ENCODE measurements at regions not wholly inside any gene's neighbourhood (a gene's known extent, or its start where the extent isn't known, plus 50 kb on each side); places are given as distances from the start of the nearest gene placed in this dataset.
A peak's percentile ranks its signal among the peaks of the same experiment; 100 is the strongest.

GRCh38 chr14:98761993-98762392 lies 510.0 kb downstream of the BCL11B start:
- no peak overlapping the region for H3K4me3 ChIP-seq (ENCODE audit: low read depth, low read length)
- TF ChIP-seq POLR2A (IDR thresholded peaks at IDR 0.05; ENCODE audit: extremely low read depth, insufficient read length) (no peak), MAX (IDR thresholded peaks at IDR 0.05; ENCODE audit: low read depth, low read length) (no peak)
- DNase-seq (ENCODE audit: low read depth) = no peak

GRCh38 chr14:98766818-98767217 lies 505.2 kb downstream of the BCL11B start:
- peak; percentile 56 for DNase-seq (ENCODE audit: low read depth)
- TF ChIP-seq POLR2A (IDR thresholded peaks at IDR 0.05; ENCODE audit: extremely low read depth, insufficient read length) (no peak), MYC (IDR thresholded peaks at IDR 0.05; ENCODE audit: low read depth, low read length) (no peak), CTCF (IDR thresholded peaks at IDR 0.05; ENCODE audit: low read depth, low read length) (no peak)
- no peak overlapping the region for H3K4me3 ChIP-seq (ENCODE audit: low read depth, low read length)

GRCh38 chr14:98769326-98769725 lies 502.7 kb downstream of the BCL11B start:
- peak; percentile 42 for DNase-seq (ENCODE audit: low read depth)
- TF ChIP-seq POLR2A (IDR thresholded peaks at IDR 0.05; ENCODE audit: extremely low read depth, insufficient read length) = no peak
- no peak for TF ChIP-seq CTCF (IDR thresholded peaks at IDR 0.05; ENCODE audit: low read depth, low read length)
- no peak for TF ChIP-seq MYC (IDR thresholded peaks at IDR 0.05; ENCODE audit: low read depth, low read length)
- TF ChIP-seq MAX (IDR thresholded peaks at IDR 0.05; ENCODE audit: low read depth, low read length) = no peak

GRCh38 chr14:98770151-98770550 lies 501.8 kb downstream of the BCL11B start:
- TF ChIP-seq POLR2A (IDR thresholded peaks at IDR 0.05; ENCODE audit: extremely low read depth, insufficient read length) (no peak), CTCF (IDR thresholded peaks at IDR 0.05; ENCODE audit: low read depth, low read length) (no peak), MYC (IDR thresholded peaks at IDR 0.05; ENCODE audit: low read depth, low read length) (no peak), MAX (IDR thresholded peaks at IDR 0.05; ENCODE audit: low read depth, low read length) (no peak)
- no peak overlapping the region for H3K4me3 ChIP-seq (ENCODE audit: low read depth, low read length)
- DNase-seq (ENCODE audit: low read depth) = no peak

More at GRCh38 chr14:98769326-98769725, 502.7 kb downstream of the BCL11B start:
- H3K4me3 ChIP-seq (ENCODE audit: low read depth, low read length) = no peak overlapping the region

- no peak for DNase-seq (ENCODE audit: low read depth)
- TF ChIP-seq POLR2A (IDR thresholded peaks at IDR 0.05; ENCODE audit: extremely low read depth, insufficient read length) (no peak), CTCF (IDR thresholded peaks at IDR 0.05; ENCODE audit: low read depth, low read length) (no peak), MYC (IDR thresholded peaks at IDR 0.05; ENCODE audit: low read depth, low read length) (no peak), MAX (IDR thresholded peaks at IDR 0.05; ENCODE audit: low read depth, low read length) (no peak)
- H3K4me3 ChIP-seq (ENCODE audit: low read depth, low read length) = no peak overlapping the region
These were observed 498.2 kb downstream of the BCL11B start for GRCh38 chr14:98773814-98774213.

- TF ChIP-seq CTCF (IDR thresholded peaks at IDR 0.05; ENCODE audit: low read depth, low read length) (no peak), POLR2A (IDR thresholded peaks at IDR 0.05; ENCODE audit: extremely low read depth, insufficient read length) (no peak), MYC (IDR thresholded peaks at IDR 0.05; ENCODE audit: low read depth, low read length) (no peak), MAX (IDR thresholded peaks at IDR 0.05; ENCODE audit: low read depth, low read length) (no peak)
- DNase-seq (ENCODE audit: low read depth) = no peak
- H3K4me3 ChIP-seq (ENCODE audit: low read depth, low read length) = no peak overlapping the region
These were observed 496.1 kb downstream of the BCL11B start for GRCh38 chr14:98775892-98776291.

Data from NB4 (cell line).